ENCODE measurements at regions not wholly inside any gene's neighbourhood (a gene's known extent, or its start where the extent isn't known, plus 50 kb on each side); places are given as distances from the start of the nearest gene placed in this dataset.

- TF ChIP-seq, protein P1, sequence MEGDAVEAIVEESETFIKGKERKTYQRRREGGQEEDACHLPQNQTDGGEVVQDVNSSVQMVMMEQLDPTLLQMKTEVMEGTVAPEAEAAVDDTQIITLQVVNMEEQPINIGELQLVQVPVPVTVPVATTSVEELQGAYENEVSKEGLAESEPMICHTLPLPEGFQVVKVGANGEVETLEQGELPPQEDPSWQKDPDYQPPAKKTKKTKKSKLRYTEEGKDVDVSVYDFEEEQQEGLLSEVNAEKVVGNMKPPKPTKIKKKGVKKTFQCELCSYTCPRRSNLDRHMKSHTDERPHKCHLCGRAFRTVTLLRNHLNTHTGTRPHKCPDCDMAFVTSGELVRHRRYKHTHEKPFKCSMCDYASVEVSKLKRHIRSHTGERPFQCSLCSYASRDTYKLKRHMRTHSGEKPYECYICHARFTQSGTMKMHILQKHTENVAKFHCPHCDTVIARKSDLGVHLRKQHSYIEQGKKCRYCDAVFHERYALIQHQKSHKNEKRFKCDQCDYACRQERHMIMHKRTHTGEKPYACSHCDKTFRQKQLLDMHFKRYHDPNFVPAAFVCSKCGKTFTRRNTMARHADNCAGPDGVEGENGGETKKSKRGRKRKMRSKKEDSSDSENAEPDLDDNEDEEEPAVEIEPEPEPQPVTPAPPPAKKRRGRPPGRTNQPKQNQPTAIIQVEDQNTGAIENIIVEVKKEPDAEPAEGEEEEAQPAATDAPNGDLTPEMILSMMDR (IDR thresholded peaks at IDR 0.05): no peak
- no peak for TF ChIP-seq EZH2 (IDR thresholded peaks at IDR 0.05)
Measured at GRCh38 chr2:211251016-211251415, 694.6 kb downstream of the CPS1 start.
